ENCODE measurements at regions not wholly inside any gene's neighbourhood (a gene's known extent, or its start where the extent isn't known, plus 50 kb on each side); places are given as distances from the start of the nearest gene placed in this dataset.

DNA sequence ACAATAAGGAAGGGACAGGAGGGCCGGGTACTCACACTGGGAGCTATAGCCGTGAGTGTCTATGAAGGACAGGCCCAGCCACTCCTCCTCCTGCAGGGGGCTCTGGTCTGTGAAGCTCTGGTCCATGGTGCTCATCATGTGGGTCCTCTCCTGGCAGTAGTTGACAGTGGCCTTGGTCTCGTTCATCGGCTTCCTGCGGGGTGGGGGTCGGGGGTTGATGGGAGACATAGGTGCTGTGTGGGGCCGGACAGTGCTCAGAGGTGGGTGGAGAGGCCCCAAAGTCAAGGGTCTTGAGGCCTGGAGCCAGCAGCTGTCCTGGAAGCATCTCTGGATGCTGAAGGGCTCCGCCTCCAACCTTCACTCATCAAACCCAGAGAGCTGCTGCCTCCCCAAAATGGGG is 260.4 kb downstream of the PTPRU start:
- DNase-seq (ENCODE audit: low read depth, low spot score) (no peak), ATAC-seq (no peak), FAIRE-seq (no peak)
- CTCF ChIA-PET, result no interaction called here
- no peak overlapping the region for H3K4me3 ChIP-seq
- no TSS peak for BruUV-seq (replicated peaks)
- peaks cover 0 to 8% of the 10 kb centered on the region in 2 experiments; a peak in 3 of 4 replicates for H3K27me3 ChIP-seq (replicated peaks in 1 of 2; ENCODE audit: control insufficient read depth in 2 of 2, insufficient read depth in 2 of 2, low read length in 1 of 2)
- in situ Hi-C loops (cut with MboI), result no loop called here
- SMC1A ChIA-PET (ENCODE audit: uncharacterized antibody, unreplicated experiment), result no interaction called here
- H3K36me3 ChIP-seq (ENCODE audit: control insufficient read depth in 2 of 2, insufficient read depth in 2 of 2, low read length in 1 of 2), result no peaks in the 10 kb centered on the region
- WGBS (ENCODE audit: insufficient coverage, insufficient replicate concordance, low lambda C conversion rate, missing lambda C conversion rate), result 4% methylated on average over 8 of the region's 8 CpGs
- RAD21 ChIA-PET (ENCODE audit: unreplicated experiment), result no interaction called here
- H3K9me3 ChIP-seq (replicated peaks; ENCODE audit: control insufficient read depth, insufficient read depth, low read length), result no peaks in the 10 kb centered on the region
- POLR2A ChIA-PET, result no interaction called here
- no peaks in the 10 kb centered on the region for H3K79me2 ChIP-seq (ENCODE audit: control insufficient read depth, insufficient read depth, low read length)
- no peaks in the 10 kb centered on the region for H4K20me1 ChIP-seq (ENCODE audit: control insufficient read depth, insufficient read depth)
- no peak overlapping the region for H3K27ac ChIP-seq (ENCODE audit: control insufficient read depth, insufficient read depth)
- H3K9ac ChIP-seq (ENCODE audit: control insufficient read depth, insufficient read depth, low read length), result no peak overlapping the region
- H3K4me2 ChIP-seq (ENCODE audit: control insufficient read depth, insufficient read depth), result no peak overlapping the region
- intact Hi-C loops (cut with micrococcal nuclease; ENCODE audit: unreplicated experiment), result no loop called here
- no peak overlapping the region for H2AFZ ChIP-seq (ENCODE audit: control insufficient read depth, low read depth, low read length)
- no peaks in the 10 kb centered on the region for H3K4me1 ChIP-seq (ENCODE audit: control insufficient read depth, insufficient read depth, low read length)
- TF ChIP-seq KAT2A (conservative IDR thresholded peaks at IDR 0.05; ENCODE audit: control insufficient read depth, low read depth, low read length) (no peak), CEBPZ (IDR thresholded peaks at IDR 0.05; ENCODE audit: low read depth, low read length) (no peak), HDAC2 (IDR thresholded peaks at IDR 0.05) (no peak), PAX8 (IDR thresholded peaks at IDR 0.05) (no peak), FOXK2 (IDR thresholded peaks at IDR 0.05) (no peak), POU2F2 (IDR thresholded peaks at IDR 0.05; ENCODE audit: borderline replicate concordance, low read depth, low read length) (no peak), MYB (IDR thresholded peaks at IDR 0.05; ENCODE audit: borderline replicate concordance, low read depth, low read length) (no peak), BMI1 (IDR thresholded peaks at IDR 0.05; ENCODE audit: borderline replicate concordance) (no peak), POLR2AphosphoS2 (IDR thresholded peaks at IDR 0.05; ENCODE audit: low read depth, low read length) (no peak), ZNF207 (IDR thresholded peaks at IDR 0.05; ENCODE audit: borderline replicate concordance) (no peak), CREB1 (IDR thresholded peaks at IDR 0.05; ENCODE audit: low read depth) (no peak), BRCA1 (IDR thresholded peaks at IDR 0.05; ENCODE audit: low read depth, low read length) (no peak), HDGF (IDR thresholded peaks at IDR 0.05) (no peak)
- TF ChIP-seq, protein P1, sequence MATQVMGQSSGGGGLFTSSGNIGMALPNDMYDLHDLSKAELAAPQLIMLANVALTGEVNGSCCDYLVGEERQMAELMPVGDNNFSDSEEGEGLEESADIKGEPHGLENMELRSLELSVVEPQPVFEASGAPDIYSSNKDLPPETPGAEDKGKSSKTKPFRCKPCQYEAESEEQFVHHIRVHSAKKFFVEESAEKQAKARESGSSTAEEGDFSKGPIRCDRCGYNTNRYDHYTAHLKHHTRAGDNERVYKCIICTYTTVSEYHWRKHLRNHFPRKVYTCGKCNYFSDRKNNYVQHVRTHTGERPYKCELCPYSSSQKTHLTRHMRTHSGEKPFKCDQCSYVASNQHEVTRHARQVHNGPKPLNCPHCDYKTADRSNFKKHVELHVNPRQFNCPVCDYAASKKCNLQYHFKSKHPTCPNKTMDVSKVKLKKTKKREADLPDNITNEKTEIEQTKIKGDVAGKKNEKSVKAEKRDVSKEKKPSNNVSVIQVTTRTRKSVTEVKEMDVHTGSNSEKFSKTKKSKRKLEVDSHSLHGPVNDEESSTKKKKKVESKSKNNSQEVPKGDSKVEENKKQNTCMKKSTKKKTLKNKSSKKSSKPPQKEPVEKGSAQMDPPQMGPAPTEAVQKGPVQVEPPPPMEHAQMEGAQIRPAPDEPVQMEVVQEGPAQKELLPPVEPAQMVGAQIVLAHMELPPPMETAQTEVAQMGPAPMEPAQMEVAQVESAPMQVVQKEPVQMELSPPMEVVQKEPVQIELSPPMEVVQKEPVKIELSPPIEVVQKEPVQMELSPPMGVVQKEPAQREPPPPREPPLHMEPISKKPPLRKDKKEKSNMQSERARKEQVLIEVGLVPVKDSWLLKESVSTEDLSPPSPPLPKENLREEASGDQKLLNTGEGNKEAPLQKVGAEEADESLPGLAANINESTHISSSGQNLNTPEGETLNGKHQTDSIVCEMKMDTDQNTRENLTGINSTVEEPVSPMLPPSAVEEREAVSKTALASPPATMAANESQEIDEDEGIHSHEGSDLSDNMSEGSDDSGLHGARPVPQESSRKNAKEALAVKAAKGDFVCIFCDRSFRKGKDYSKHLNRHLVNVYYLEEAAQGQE (IDR thresholded peaks at IDR 0.05; ENCODE audit: low read depth, low read length), result no peak
